ENCODE measurements at regions not wholly inside any gene's neighbourhood (a gene's known extent, or its start where the extent isn't known, plus 50 kb on each side); places are given as distances from the start of the nearest gene placed in this dataset.

GRCh38 chr2:63658176-63658968 lies 69.6 kb downstream of the MDH1 start:
- no peak for TF ChIP-seq POLR2A (IDR thresholded peaks at IDR 0.05; ENCODE audit: low read depth, low read length)
- TF ChIP-seq POLR2AphosphoS5 (IDR thresholded peaks at IDR 0.05; ENCODE audit: low read depth, low read length) = no peak

Data from GM12892 (cell line).